GM21515 (cell line): ENCODE measurements at regions not wholly inside any gene's neighbourhood (a gene's known extent, or its start where the extent isn't known, plus 50 kb on each side); places are given as distances from the start of the nearest gene placed in this dataset.
A peak's percentile ranks its signal among the peaks of the same experiment; 100 is the strongest.
"Not testable (repeated sequence)": the region's sequence is repeated elsewhere in the genome, so short reads cannot be mapped to it uniquely, and the experiment has no call there.

Source experiments
- ATAC-seq: cut with Tn5 transposase; IDR thresholded peaks from one replicate; pipeline ENCODE4 v1.9.1; 2021; ENCODE audit not compliant: unreplicated experiment

- ATAC-seq = no peak
Measured at GRCh38 chr13:95388420-95389079, 87.3 kb upstream of the ABCC4 start.

GRCh38 chr13:95391362-95391761 lies 90.1 kb upstream of the ABCC4 start:
- no peak for ATAC-seq

- ATAC-seq = no peak
Measured at GRCh38 chr13:95391785-95392184, 90.5 kb upstream of the ABCC4 start.

GRCh38 chr13:95392597-95392996 lies 91.3 kb upstream of the ABCC4 start:
- no peak for ATAC-seq

- ATAC-seq = peak; percentile 36
Measured at GRCh38 chr13:95403349-95404140, 102.3 kb upstream of the ABCC4 start.

- ATAC-seq = peak; percentile 83
Measured at GRCh38 chr13:95404141-95404882, 103.1 kb upstream of the ABCC4 start.

- no peak for ATAC-seq
Measured at GRCh38 chr13:95406176-95406575, 104.9 kb upstream of the ABCC4 start.

GRCh38 chr13:95411428-95412040 lies 110.3 kb upstream of the ABCC4 start:
- no peak for ATAC-seq

- no peak for ATAC-seq
Measured at GRCh38 chr13:95418946-95419345, 117.7 kb upstream of the ABCC4 start.

GRCh38 chr13:95420501-95420900 lies 119.2 kb upstream of the ABCC4 start:
- ATAC-seq = peak; percentile 55

GRCh38 chr13:95426631-95427030 lies 125.4 kb upstream of the ABCC4 start:
- no peak for ATAC-seq

- ATAC-seq = not testable (repeated sequence)
Measured at GRCh38 chr13:95430525-95430924, 122.0 kb upstream of the CLDN10 start.

- ATAC-seq = no peak
Measured at GRCh38 chr13:95432141-95432540, 120.4 kb upstream of the CLDN10 start.

- ATAC-seq = no peak
Measured at GRCh38 chr13:95433537-95433936, 119.0 kb upstream of the CLDN10 start.

GRCh38 chr13:95434111-95434510 lies 118.4 kb upstream of the CLDN10 start:
- no peak for ATAC-seq

GRCh38 chr13:95437561-95437960 lies 115.0 kb upstream of the CLDN10 start:
- ATAC-seq = no peak

- ATAC-seq = no peak
Measured at GRCh38 chr13:95438297-95438696, 114.2 kb upstream of the CLDN10 start.

GRCh38 chr13:95440441-95441088 lies 112.0 kb upstream of the CLDN10 start:
- no peak for ATAC-seq

GRCh38 chr13:95441326-95441725 lies 111.2 kb upstream of the CLDN10 start:
- no peak for ATAC-seq

- ATAC-seq = no peak
Measured at GRCh38 chr13:95444006-95444730, 108.4 kb upstream of the CLDN10 start.
